ENCODE measurements at regions not wholly inside any gene's neighbourhood (a gene's known extent, or its start where the extent isn't known, plus 50 kb on each side); places are given as distances from the start of the nearest gene placed in this dataset.

DNA sequence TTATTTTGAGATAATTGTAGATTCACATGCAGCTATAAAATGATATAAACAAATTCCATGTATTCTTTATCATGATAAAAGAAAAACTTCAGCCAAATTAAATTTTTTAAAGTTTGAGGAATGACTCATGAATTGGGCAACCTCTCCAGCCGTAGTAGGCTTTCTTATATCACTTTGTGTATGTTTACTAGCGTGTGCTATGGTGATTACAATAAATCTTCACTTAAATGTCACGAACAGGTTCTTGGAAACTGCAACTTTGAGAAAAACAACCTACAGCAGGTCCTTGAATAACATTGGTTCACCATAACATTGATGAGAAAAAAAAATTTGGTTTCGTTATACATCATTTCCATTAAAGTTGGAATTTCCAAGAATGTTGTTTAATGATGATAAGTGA, 730.9 kb upstream of the TYRP1 start:
- Histone ChIP-seq H3K9me2 (ENCODE audit: insufficient read depth, low read length) (no peaks in the 10 kb centered on the region), H3K4me2 (ENCODE audit: low read length) (no peak overlapping the region), H3K4me3 (ENCODE audit: low read depth, low read length, poor library complexity, severe bottlenecking) (no peak overlapping the region), H3K9me3 (ENCODE audit: low read length) (no peaks in the 10 kb centered on the region), H3K4me1 (ENCODE audit: insufficient read depth, low read length, poor library complexity, severe bottlenecking) (no peaks in the 10 kb centered on the region), H3K79me2 (ENCODE audit: insufficient read depth, low read depth, low read length) (no peaks in the 10 kb centered on the region), H2AFZ (ENCODE audit: low read length) (no peak overlapping the region), H4K20me1 (ENCODE audit: insufficient read depth, low read length) (no peaks in the 10 kb centered on the region), H3K27ac (ENCODE audit: low read depth, low read length, poor library complexity, severe bottlenecking) (no peak overlapping the region), H3K36me3 (ENCODE audit: insufficient read depth, low read length) (no peaks in the 10 kb centered on the region)
- DNase-seq (ENCODE audit: low spot score), result no peak
- TF ChIP-seq EZH2phosphoT487 (IDR thresholded peaks at IDR 0.05; ENCODE audit: borderline replicate concordance, low read depth, low read length), result no peak
- TF ChIP-seq, protein P1, sequence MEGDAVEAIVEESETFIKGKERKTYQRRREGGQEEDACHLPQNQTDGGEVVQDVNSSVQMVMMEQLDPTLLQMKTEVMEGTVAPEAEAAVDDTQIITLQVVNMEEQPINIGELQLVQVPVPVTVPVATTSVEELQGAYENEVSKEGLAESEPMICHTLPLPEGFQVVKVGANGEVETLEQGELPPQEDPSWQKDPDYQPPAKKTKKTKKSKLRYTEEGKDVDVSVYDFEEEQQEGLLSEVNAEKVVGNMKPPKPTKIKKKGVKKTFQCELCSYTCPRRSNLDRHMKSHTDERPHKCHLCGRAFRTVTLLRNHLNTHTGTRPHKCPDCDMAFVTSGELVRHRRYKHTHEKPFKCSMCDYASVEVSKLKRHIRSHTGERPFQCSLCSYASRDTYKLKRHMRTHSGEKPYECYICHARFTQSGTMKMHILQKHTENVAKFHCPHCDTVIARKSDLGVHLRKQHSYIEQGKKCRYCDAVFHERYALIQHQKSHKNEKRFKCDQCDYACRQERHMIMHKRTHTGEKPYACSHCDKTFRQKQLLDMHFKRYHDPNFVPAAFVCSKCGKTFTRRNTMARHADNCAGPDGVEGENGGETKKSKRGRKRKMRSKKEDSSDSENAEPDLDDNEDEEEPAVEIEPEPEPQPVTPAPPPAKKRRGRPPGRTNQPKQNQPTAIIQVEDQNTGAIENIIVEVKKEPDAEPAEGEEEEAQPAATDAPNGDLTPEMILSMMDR (conservative IDR thresholded peaks at IDR 0.05; ENCODE audit: low read length), result no peak
- intact Hi-C loops (cut with micrococcal nuclease; ENCODE audit: unreplicated experiment), result no loop called here
- ChIA-PET POLR2A (interaction anchor here (1.4 kb wide), 1 partner anchor 10 kb away, joined by 4 read pairs; no protein-coding TSS in a partner anchor), CTCF (ENCODE audit: unreplicated experiment) (no interaction called here)
- BruUV-seq (replicated peaks), result no TSS peak

DNA sequence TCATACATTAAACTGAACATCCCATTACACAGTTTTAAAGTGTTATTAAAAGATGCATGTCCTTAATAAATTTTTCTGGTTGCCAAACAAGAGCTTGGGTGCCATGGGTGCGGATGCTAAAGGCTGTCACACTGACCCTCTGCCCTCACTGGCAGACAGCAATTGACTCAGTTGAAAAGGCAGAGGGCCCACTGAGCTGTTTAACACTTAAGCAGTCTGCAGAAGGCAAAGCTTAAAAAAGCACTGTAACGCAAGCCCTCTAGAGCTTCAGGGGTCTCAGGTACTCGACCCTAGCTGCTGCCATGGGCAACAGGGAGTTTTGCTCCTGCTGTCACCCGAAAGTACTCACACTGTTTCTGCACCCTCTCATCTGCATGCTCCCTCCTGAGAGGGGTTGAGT, 726.4 kb upstream of the TYRP1 start:
- ChIA-PET POLR2A (no interaction called here), CTCF (ENCODE audit: unreplicated experiment) (no interaction called here)
- H3K9me2 ChIP-seq (ENCODE audit: insufficient read depth, low read length), result no peaks in the 10 kb centered on the region
- H3K4me2 ChIP-seq (ENCODE audit: low read length), result no peak overlapping the region
- no peak overlapping the region for H3K27ac ChIP-seq (ENCODE audit: low read depth, low read length, poor library complexity, severe bottlenecking)
- no peak overlapping the region for H3K4me3 ChIP-seq (ENCODE audit: low read depth, low read length, poor library complexity, severe bottlenecking)
- BruUV-seq (replicated peaks), result no TSS peak
- no peak for DNase-seq (ENCODE audit: low spot score)
- H2AFZ ChIP-seq (ENCODE audit: low read length), result no peak overlapping the region
- H3K9me3 ChIP-seq (ENCODE audit: low read length), result no peaks in the 10 kb centered on the region
- H4K20me1 ChIP-seq (ENCODE audit: insufficient read depth, low read length), result no peaks in the 10 kb centered on the region
- no peaks in the 10 kb centered on the region for H3K36me3 ChIP-seq (ENCODE audit: insufficient read depth, low read length)
- no peaks in the 10 kb centered on the region for H3K79me2 ChIP-seq (ENCODE audit: insufficient read depth, low read depth, low read length)
- TF ChIP-seq, protein P1 (conservative IDR thresholded peaks at IDR 0.05; ENCODE audit: low read length), result no peak
- TF ChIP-seq EZH2phosphoT487 (IDR thresholded peaks at IDR 0.05; ENCODE audit: borderline replicate concordance, low read depth, low read length), result no peak
- H3K4me1 ChIP-seq (ENCODE audit: insufficient read depth, low read length, poor library complexity, severe bottlenecking), result no peaks in the 10 kb centered on the region
- intact Hi-C loops (cut with micrococcal nuclease; ENCODE audit: unreplicated experiment), result no loop called here

DNA sequence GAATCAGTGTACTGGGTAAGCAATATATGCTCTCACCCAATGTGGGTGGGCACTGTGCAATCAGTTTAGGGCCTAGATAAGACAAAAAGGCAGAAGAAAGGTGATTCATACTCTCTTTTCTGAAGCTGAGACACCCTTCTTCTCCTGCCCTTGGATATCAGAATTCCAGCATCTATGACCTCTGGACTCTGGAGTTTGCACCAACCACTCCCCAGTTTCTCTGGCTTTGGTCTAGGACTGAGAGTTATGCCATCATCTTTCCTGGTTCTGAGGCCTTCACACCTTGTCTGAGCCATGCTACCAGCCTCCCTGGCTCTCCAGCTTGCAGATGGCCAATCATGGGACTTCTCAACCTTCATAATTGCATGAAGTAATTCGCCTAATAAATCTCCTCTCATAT, 724.6 kb upstream of the TYRP1 start:
- intact Hi-C loops (cut with micrococcal nuclease; ENCODE audit: unreplicated experiment), result no loop called here
- H3K4me3 ChIP-seq (ENCODE audit: low read depth, low read length, poor library complexity, severe bottlenecking), result no peak overlapping the region
- BruUV-seq (replicated peaks), result no TSS peak

More for the DNA sequence above, 724.6 kb upstream of the TYRP1 start:
- CTCF ChIA-PET (ENCODE audit: unreplicated experiment), result no interaction called here
- no peaks in the 10 kb centered on the region for H3K9me3 ChIP-seq (ENCODE audit: low read length)
- no peaks in the 10 kb centered on the region for H4K20me1 ChIP-seq (ENCODE audit: insufficient read depth, low read length)
- no peak overlapping the region for H3K27ac ChIP-seq (ENCODE audit: low read depth, low read length, poor library complexity, severe bottlenecking)
- POLR2A ChIA-PET, result no interaction called here
- no peaks in the 10 kb centered on the region for H3K4me1 ChIP-seq (ENCODE audit: insufficient read depth, low read length, poor library complexity, severe bottlenecking)
- no peak overlapping the region for H3K4me2 ChIP-seq (ENCODE audit: low read length)
- no peak overlapping the region for H2AFZ ChIP-seq (ENCODE audit: low read length)
- no peak for DNase-seq (ENCODE audit: low spot score)
- no peaks in the 10 kb centered on the region for H3K79me2 ChIP-seq (ENCODE audit: insufficient read depth, low read depth, low read length)
- TF ChIP-seq, protein P1 (conservative IDR thresholded peaks at IDR 0.05; ENCODE audit: low read length), result no peak
- no peak for TF ChIP-seq EZH2phosphoT487 (IDR thresholded peaks at IDR 0.05; ENCODE audit: borderline replicate concordance, low read depth, low read length)
- H3K36me3 ChIP-seq (ENCODE audit: insufficient read depth, low read length), result no peaks in the 10 kb centered on the region
- H3K9me2 ChIP-seq (ENCODE audit: insufficient read depth, low read length), result no peaks in the 10 kb centered on the region

Measured in OCI-LY7 (cell line).